Islet precursor cell (in vitro differentiated cells): ENCODE measurements at regions not wholly inside any gene's neighbourhood (a gene's known extent, or its start where the extent isn't known, plus 50 kb on each side); places are given as distances from the start of the nearest gene placed in this dataset.
"Not testable (repeated sequence)": the region's sequence is repeated elsewhere in the genome, so short reads cannot be mapped to it uniquely, and the experiment has no call there.

Source experiments
- DNase-seq: peaks from one replicate; pipeline ENCODE4 v3.0.0-alpha.2; 2018

GRCh38 chr10:78464118-78464855 lies 430.6 kb downstream of the RPS24 start:
- DNase-seq = no peak

GRCh38 chr10:78464856-78465267 lies 431.2 kb downstream of the RPS24 start:
- peak; percentile 50 for DNase-seq

- DNase-seq = peak; percentile 32
These were observed 431.8 kb downstream of the RPS24 start for GRCh38 chr10:78465431-78465830.

- DNase-seq = no peak
These were observed 433.9 kb downstream of the RPS24 start for GRCh38 chr10:78467496-78468106.

- DNase-seq = not testable (repeated sequence)
These were observed 435.1 kb downstream of the RPS24 start for GRCh38 chr10:78468731-78469130.

- peak; percentile 49 for DNase-seq
These were observed 436.8 kb downstream of the RPS24 start for GRCh38 chr10:78470267-78471103.

GRCh38 chr10:78471326-78471722 lies 437.7 kb downstream of the RPS24 start:
- peak; percentile 41 for DNase-seq

- peak; percentile 94 for DNase-seq
These were observed 438.3 kb downstream of the RPS24 start for GRCh38 chr10:78471723-78472550.

GRCh38 chr10:78472551-78472890 lies 438.9 kb downstream of the RPS24 start:
- no peak for DNase-seq

GRCh38 chr10:78473006-78473405 lies 439.3 kb downstream of the RPS24 start:
- peak; percentile 78 for DNase-seq

- DNase-seq = no peak
These were observed 441.1 kb downstream of the RPS24 start for GRCh38 chr10:78474743-78475142.

GRCh38 chr10:78475437-78475836 lies 441.8 kb downstream of the RPS24 start:
- peak; percentile 41 for DNase-seq

GRCh38 chr10:78476156-78476555 lies 442.5 kb downstream of the RPS24 start:
- DNase-seq = no peak

- DNase-seq = peak; percentile 42
These were observed 443.2 kb downstream of the RPS24 start for GRCh38 chr10:78476844-78477243.

- no peak for DNase-seq
These were observed 445.3 kb downstream of the RPS24 start for GRCh38 chr10:78478919-78479318.

GRCh38 chr10:78479467-78479866 lies 445.8 kb downstream of the RPS24 start:
- no peak for DNase-seq

GRCh38 chr10:78481842-78482241 lies 448.2 kb downstream of the RPS24 start:
- no peak for DNase-seq

GRCh38 chr10:78483641-78484040 lies 450.0 kb downstream of the RPS24 start:
- DNase-seq = no peak

- no peak for DNase-seq
These were observed 455.4 kb downstream of the RPS24 start for GRCh38 chr10:78489034-78489433.

- DNase-seq = peak; percentile 49
These were observed 458.1 kb downstream of the RPS24 start for GRCh38 chr10:78491812-78492211.

GRCh38 chr10:78492424-78492823 lies 458.8 kb downstream of the RPS24 start:
- DNase-seq = no peak

GRCh38 chr10:78494179-78494578 lies 460.5 kb downstream of the RPS24 start:
- no peak for DNase-seq
